LNCAP (cell line): ENCODE measurements at regions not wholly inside any gene's neighbourhood (a gene's known extent, or its start where the extent isn't known, plus 50 kb on each side); places are given as distances from the start of the nearest gene placed in this dataset.

Experiments used
- CTCF ChIP-seq: fragments of 450-650 bp; IDR thresholded peaks from 2 replicates; pipeline ENCODE4 v1.5.1; 2017; ENCODE audit warnings: mild to moderate bottlenecking

GRCh38 chr1:79741720-79742421, 735.3 kb upstream of the ADGRL4 start:
- no peak for TF ChIP-seq CTCF

- TF ChIP-seq CTCF, result no peak
These were observed 731.6 kb upstream of the ADGRL4 start for GRCh38 chr1:79738101-79738500.

GRCh38 chr1:79737193-79737592, 730.7 kb upstream of the ADGRL4 start:
- TF ChIP-seq CTCF, result no peak

GRCh38 chr1:79732950-79733349, 726.4 kb upstream of the ADGRL4 start:
- no peak for TF ChIP-seq CTCF

- no peak for TF ChIP-seq CTCF
These were observed 720.4 kb upstream of the ADGRL4 start for GRCh38 chr1:79726911-79727310.

- no peak for TF ChIP-seq CTCF
These were observed 719.8 kb upstream of the ADGRL4 start for GRCh38 chr1:79726321-79726720.

GRCh38 chr1:79716447-79716846, 709.9 kb upstream of the ADGRL4 start:
- no peak for TF ChIP-seq CTCF

- TF ChIP-seq CTCF, result no peak
These were observed 708.1 kb upstream of the ADGRL4 start for GRCh38 chr1:79714664-79715063.
